GM18499 (cell line): ENCODE measurements at regions not wholly inside any gene's neighbourhood (a gene's known extent, or its start where the extent isn't known, plus 50 kb on each side); places are given as distances from the start of the nearest gene placed in this dataset.

ENCODE experiments used
- ATAC-seq: cut with Tn5 transposase; IDR thresholded peaks from one replicate; pipeline ENCODE4 v1.9.1; 2021; ENCODE audit warnings: moderate number of reproducible peaks; ENCODE audit not compliant: insufficient read depth, unreplicated experiment

GRCh38 chr11:109733245-109733644, 311.3 kb downstream of the C11orf87 start:
- ATAC-seq, result no peak

- ATAC-seq, result no peak
Measured at GRCh38 chr11:109734566-109734965, 312.6 kb downstream of the C11orf87 start.

GRCh38 chr11:109735128-109735527, 313.1 kb downstream of the C11orf87 start:
- ATAC-seq, result no peak

GRCh38 chr11:109739379-109739778, 317.4 kb downstream of the C11orf87 start:
- ATAC-seq, result no peak

GRCh38 chr11:109745996-109746625, 324.1 kb downstream of the C11orf87 start:
- ATAC-seq, result no peak

GRCh38 chr11:109747839-109748238, 325.8 kb downstream of the C11orf87 start:
- peak; percentile 86 for ATAC-seq

- ATAC-seq, result no peak
Measured at GRCh38 chr11:109749476-109749875, 327.5 kb downstream of the C11orf87 start.

GRCh38 chr11:109750964-109751363, 329.0 kb downstream of the C11orf87 start:
- no peak for ATAC-seq

- no peak for ATAC-seq
Measured at GRCh38 chr11:109752212-109752825, 330.3 kb downstream of the C11orf87 start.

- no peak for ATAC-seq
Measured at GRCh38 chr11:109756521-109756920, 334.5 kb downstream of the C11orf87 start.

GRCh38 chr11:109756951-109757350, 335.0 kb downstream of the C11orf87 start:
- ATAC-seq, result no peak

GRCh38 chr11:109762546-109762945, 330.6 kb upstream of the ZC3H12C start:
- no peak for ATAC-seq

- no peak for ATAC-seq
Measured at GRCh38 chr11:109765709-109766311, 327.4 kb upstream of the ZC3H12C start.

- ATAC-seq, result no peak
Measured at GRCh38 chr11:109769858-109770257, 323.3 kb upstream of the ZC3H12C start.

- ATAC-seq, result no peak
Measured at GRCh38 chr11:109770323-109770722, 322.9 kb upstream of the ZC3H12C start.

- no peak for ATAC-seq
Measured at GRCh38 chr11:109772892-109773291, 320.3 kb upstream of the ZC3H12C start.

- no peak for ATAC-seq
Measured at GRCh38 chr11:109775686-109776085, 317.5 kb upstream of the ZC3H12C start.

- no peak for ATAC-seq
Measured at GRCh38 chr11:109783014-109783413, 310.2 kb upstream of the ZC3H12C start.

- peak; percentile 97 for ATAC-seq
Measured at GRCh38 chr11:109783840-109784239, 309.4 kb upstream of the ZC3H12C start.

GRCh38 chr11:109784536-109784935, 308.7 kb upstream of the ZC3H12C start:
- ATAC-seq, result no peak

GRCh38 chr11:109785198-109785597, 308.0 kb upstream of the ZC3H12C start:
- no peak for ATAC-seq

- ATAC-seq, result no peak
Measured at GRCh38 chr11:109785714-109786113, 307.5 kb upstream of the ZC3H12C start.
